Kidney (tissue), 13 donors: ENCODE measurements at regions not wholly inside any gene's neighbourhood (a gene's known extent, or its start where the extent isn't known, plus 50 kb on each side); places are given as distances from the start of the nearest gene placed in this dataset.

Source experiments
- DNase-seq, 5 donors: peaks; one replicate each; pipeline ENCODE4 v3.0.0-alpha.2; 2013 to 2020
- FAIRE-seq: peaks from 2 replicates; lab custom pipeline; 2012; peaks lifted over from hg19 to GRCh38; lab: Jason Lieb, UNC
- H3K27ac ChIP-seq, 2 donors: one replicate each; pipeline ENCODE4 v1.7.0; 2013; ENCODE audit warnings: low read depth in 2 of 2, low read length in 2 of 2, inconsistent platforms in 1 of 2
- H3K27me3 ChIP-seq: one replicate; pipeline ENCODE4 v1.7.1; 2013; ENCODE audit warnings: low read length, inconsistent platforms; ENCODE audit not compliant: control insufficient read depth, insufficient read depth
- H3K36me3 ChIP-seq, 3 donors: one replicate each; pipeline versions ENCODE4 v1.7.0 to v1.7.1; 2013; ENCODE audit warnings: low read length in 3 of 3, control low read depth in 1 of 3, inconsistent platforms in 1 of 3; ENCODE audit not compliant: insufficient read depth in 3 of 3, control insufficient read depth in 2 of 3
- H3K4me1 ChIP-seq, 3 donors: one replicate each; pipeline versions ENCODE4 v1.7.0 to v1.7.1; 2013; ENCODE audit warnings: low read length in 3 of 3, inconsistent platforms in 1 of 3, low read depth in 1 of 3; ENCODE audit not compliant: control insufficient read depth in 2 of 3, insufficient read depth in 2 of 3
- H3K4me3 ChIP-seq, 3 donors: one replicate each; pipeline versions ENCODE4 v1.7.0 to v1.8.1; 2013; ENCODE audit warnings: low read length in 3 of 3, control low read depth in 1 of 3, inconsistent platforms in 1 of 3
- H3K9ac ChIP-seq, 3 donors: one replicate each; pipeline versions ENCODE4 v1.7.0 to v1.7.1; 2013; ENCODE audit warnings: low read length in 3 of 3, control low read depth in 1 of 3, inconsistent platforms in 1 of 3
- H3K9me3 ChIP-seq, 3 donors: one replicate each; pipeline versions ENCODE4 v1.7.0 to v1.7.1; 2013; ENCODE audit warnings: low read length in 3 of 3, control low read depth in 1 of 3, inconsistent platforms in 1 of 3; ENCODE audit not compliant: control insufficient read depth in 2 of 3, insufficient read depth in 1 of 3
- intact Hi-C: fragments of 100-400 bp; cut with DNase I; formaldehyde crosslinking; loops from one replicate; pipeline ENCODE4 v1.11.1; 2022
- TF ChIP-seq, protein P1 (sequence below): IDR thresholded peaks from 3 replicates; pipeline ENCODE4 v1.5.1; 2012; ENCODE audit warnings: mild to moderate bottlenecking, moderate library complexity, borderline replicate concordance; ENCODE audit not compliant: insufficient read depth; ENCODE audit errors: extremely low read depth
- donor health status: control.
- donor health status: control.
- donor health status: control.
- donor health status: control.
- donor health status: control.
- donor health status: DM: yes; HTN: yes; CAD: no.
- donor health status: Normal renal cell carcinoma (clear cell type).

DNA sequence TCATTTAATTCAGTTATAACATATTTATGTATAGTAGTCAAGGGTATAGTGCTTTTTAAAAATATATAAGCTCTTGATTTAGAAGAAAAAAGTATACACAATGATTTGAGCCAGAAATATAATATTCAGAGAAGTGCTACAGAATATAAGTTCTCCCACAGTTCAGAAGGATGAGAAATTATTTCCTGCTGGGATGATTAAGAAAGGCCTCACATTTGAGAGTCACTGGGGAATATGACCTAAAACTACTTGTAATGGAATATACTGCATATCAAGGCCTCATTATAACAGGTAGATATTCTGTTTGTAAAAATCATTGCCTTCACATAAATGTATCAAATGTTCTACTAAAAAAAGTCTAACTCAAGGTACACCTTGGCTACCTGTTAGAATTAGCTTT lies 203.5 kb downstream of the MBD2 start:
- Histone ChIP-seq H3K27me3 (no peaks in the 10 kb centered on the region), H3K36me3 (no peaks in the 10 kb centered on the region), H3K9ac (no peak overlapping the region), H3K4me1 (no peaks in the 10 kb centered on the region), H3K27ac (no peak overlapping the region), H3K9me3 (no peaks in the 10 kb centered on the region), H3K4me3 (no peak overlapping the region)
- DNase-seq: no peak
- FAIRE-seq: no peak
- TF ChIP-seq, protein P1, sequence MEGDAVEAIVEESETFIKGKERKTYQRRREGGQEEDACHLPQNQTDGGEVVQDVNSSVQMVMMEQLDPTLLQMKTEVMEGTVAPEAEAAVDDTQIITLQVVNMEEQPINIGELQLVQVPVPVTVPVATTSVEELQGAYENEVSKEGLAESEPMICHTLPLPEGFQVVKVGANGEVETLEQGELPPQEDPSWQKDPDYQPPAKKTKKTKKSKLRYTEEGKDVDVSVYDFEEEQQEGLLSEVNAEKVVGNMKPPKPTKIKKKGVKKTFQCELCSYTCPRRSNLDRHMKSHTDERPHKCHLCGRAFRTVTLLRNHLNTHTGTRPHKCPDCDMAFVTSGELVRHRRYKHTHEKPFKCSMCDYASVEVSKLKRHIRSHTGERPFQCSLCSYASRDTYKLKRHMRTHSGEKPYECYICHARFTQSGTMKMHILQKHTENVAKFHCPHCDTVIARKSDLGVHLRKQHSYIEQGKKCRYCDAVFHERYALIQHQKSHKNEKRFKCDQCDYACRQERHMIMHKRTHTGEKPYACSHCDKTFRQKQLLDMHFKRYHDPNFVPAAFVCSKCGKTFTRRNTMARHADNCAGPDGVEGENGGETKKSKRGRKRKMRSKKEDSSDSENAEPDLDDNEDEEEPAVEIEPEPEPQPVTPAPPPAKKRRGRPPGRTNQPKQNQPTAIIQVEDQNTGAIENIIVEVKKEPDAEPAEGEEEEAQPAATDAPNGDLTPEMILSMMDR: no peak
- intact Hi-C loops: no loop called here

DNA sequence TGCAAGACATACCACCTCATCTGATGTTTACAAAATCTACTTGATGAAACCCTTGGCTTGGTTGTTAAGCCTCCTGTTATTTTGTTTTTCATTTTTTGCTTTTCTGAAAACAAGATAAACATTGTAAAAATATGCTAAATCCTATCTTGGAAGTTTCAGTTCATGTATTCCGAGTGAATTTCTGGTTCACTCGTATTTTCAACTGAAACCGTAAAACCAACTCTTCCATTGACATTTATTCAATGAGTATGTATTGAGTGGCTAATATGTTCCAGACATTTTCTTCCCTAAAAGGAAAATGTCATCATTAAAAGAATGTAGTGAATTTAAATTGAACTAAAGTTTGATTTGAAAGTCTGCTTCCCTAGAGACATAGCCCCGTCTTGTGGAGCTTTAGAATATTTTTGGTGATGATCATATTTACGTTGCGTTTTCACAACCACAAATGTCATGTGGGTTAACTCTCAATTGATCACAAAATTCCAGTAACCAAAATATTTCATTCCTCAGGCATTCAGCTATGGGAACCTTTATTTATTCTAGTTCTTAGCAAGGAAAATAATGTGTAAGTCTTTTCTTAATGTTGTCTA lies 204.2 kb downstream of the MBD2 start:
- Histone ChIP-seq H3K4me3 (no peak overlapping the region), H3K27ac (no peak overlapping the region), H3K9me3 (no peaks in the 10 kb centered on the region), H3K36me3 (no peaks in the 10 kb centered on the region), H3K4me1 (no peaks in the 10 kb centered on the region), H3K9ac (no peak overlapping the region), H3K27me3 (no peaks in the 10 kb centered on the region)
- FAIRE-seq: no peak
- intact Hi-C loops: no loop called here
- DNase-seq: no peak
- TF ChIP-seq, protein P1: no peak

DNA sequence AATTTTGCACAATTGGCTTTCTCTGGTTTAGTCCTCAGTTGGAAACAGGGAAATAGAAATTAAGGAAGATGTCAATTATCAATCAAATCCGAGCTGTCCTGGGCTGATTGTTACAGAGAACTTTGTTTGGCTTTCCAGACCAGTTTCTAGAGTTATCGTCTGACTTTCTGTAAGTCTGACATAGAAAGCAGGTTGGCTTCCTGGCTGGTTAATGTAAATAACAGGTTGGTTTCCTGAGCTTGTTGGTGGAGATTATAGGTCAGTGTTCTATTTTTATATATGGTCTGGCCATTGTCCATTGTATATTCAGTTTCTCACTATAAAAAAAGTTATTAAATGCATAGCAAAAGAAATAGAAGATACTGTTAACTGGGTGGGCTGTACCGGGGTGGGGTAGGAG lies 204.8 kb downstream of the MBD2 start:
- Histone ChIP-seq H3K36me3 (no peaks in the 10 kb centered on the region), H3K27me3 (no peaks in the 10 kb centered on the region), H3K9me3 (no peaks in the 10 kb centered on the region), H3K4me1 (no peaks in the 10 kb centered on the region), H3K4me3 (no peak overlapping the region), H3K9ac (no peak overlapping the region), H3K27ac (no peak overlapping the region)
- no peak for FAIRE-seq
- TF ChIP-seq, protein P1: no peak
- intact Hi-C loops: no loop called here
- no peak for DNase-seq

DNA sequence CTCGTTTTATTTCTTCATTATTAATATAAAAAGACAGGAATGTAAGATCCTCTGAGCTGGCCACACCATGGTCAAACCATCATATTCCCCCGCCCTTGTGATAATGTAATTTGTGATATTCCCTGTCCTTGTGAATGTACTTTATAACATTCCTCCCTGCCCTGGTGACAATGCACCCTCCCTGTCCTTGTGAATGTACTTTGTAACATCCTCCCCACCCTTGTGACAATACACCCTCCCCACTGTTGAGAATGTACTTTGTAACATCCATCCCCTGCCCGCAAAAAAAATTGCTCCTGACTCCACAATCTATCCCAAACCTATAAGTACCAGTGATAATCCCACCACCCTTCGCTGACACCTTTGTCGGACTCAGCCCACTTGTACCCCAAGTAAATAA lies 211.0 kb downstream of the MBD2 start:
- no peaks in the 10 kb centered on the region for H3K9me3 ChIP-seq
- TF ChIP-seq, protein P1: no peak
- H3K27me3 ChIP-seq: no peaks in the 10 kb centered on the region
- H3K4me3 ChIP-seq: no peak overlapping the region
- no peaks in the 10 kb centered on the region for H3K36me3 ChIP-seq
- no peak overlapping the region for H3K9ac ChIP-seq
- DNase-seq (no peak), FAIRE-seq (no peak)
- H3K4me1 ChIP-seq: no peaks in the 10 kb centered on the region
- H3K27ac ChIP-seq: no peak overlapping the region
- intact Hi-C loops: no loop called here
